Fibroblast of skin of left biceps (primary cell): ENCODE measurements at regions not wholly inside any gene's neighbourhood (a gene's known extent, or its start where the extent isn't known, plus 50 kb on each side); places are given as distances from the start of the nearest gene placed in this dataset.
"Not testable (repeated sequence)": the region's sequence is repeated elsewhere in the genome, so short reads cannot be mapped to it uniquely, and the experiment has no call there.

ENCODE experiments used
- DNase-seq, 2 experiments: peaks; one replicate each; pipeline ENCODE4 v3.0.0-alpha.2; 2013; ENCODE audit warnings: low read depth in 2 of 2

GRCh38 chr6:141251286-141251685 lies 881.4 kb upstream of the GJE1 start:
- DNase-seq, result no peak

- DNase-seq, result no peak
Measured at GRCh38 chr6:141248021-141248799, 884.5 kb upstream of the GJE1 start.

- DNase-seq, result no peak
Measured at GRCh38 chr6:141244366-141244765, 888.4 kb upstream of the GJE1 start.

- no peak for DNase-seq
Measured at GRCh38 chr6:141242957-141243356, 889.8 kb upstream of the GJE1 start.

GRCh38 chr6:141229296-141229695 lies 903.4 kb upstream of the GJE1 start:
- no peak for DNase-seq

- DNase-seq, result no peak
Measured at GRCh38 chr6:141218583-141218982, 914.1 kb upstream of the GJE1 start.

- DNase-seq, result no peak
Measured at GRCh38 chr6:141216726-141217125, 916.0 kb upstream of the GJE1 start.

- DNase-seq, result no peak
Measured at GRCh38 chr6:141212296-141212695, 920.4 kb upstream of the GJE1 start.

GRCh38 chr6:141211845-141212244 lies 920.9 kb upstream of the GJE1 start:
- DNase-seq, result no peak

GRCh38 chr6:141210901-141211300 lies 921.8 kb upstream of the GJE1 start:
- DNase-seq, result no peak

- no peak for DNase-seq
Measured at GRCh38 chr6:141209890-141210289, 922.8 kb upstream of the GJE1 start.

- no peak for DNase-seq
Measured at GRCh38 chr6:141208101-141208500, 924.6 kb upstream of the GJE1 start.

GRCh38 chr6:141203902-141204575 lies 928.7 kb upstream of the GJE1 start:
- no peak for DNase-seq

GRCh38 chr6:141202626-141203025 lies 930.1 kb upstream of the GJE1 start:
- DNase-seq, result peak; percentile 44 to 51

GRCh38 chr6:141199074-141199473 lies 933.7 kb upstream of the GJE1 start:
- DNase-seq, result peak; percentile 37 to 46

GRCh38 chr6:141195251-141195832 lies 937.4 kb upstream of the GJE1 start:
- DNase-seq, result no peak

GRCh38 chr6:141183368-141183767 lies 949.4 kb upstream of the GJE1 start:
- no peak for DNase-seq

- DNase-seq, result not testable (repeated sequence)
Measured at GRCh38 chr6:141175458-141175857, 957.3 kb upstream of the GJE1 start.

- no peak for DNase-seq
Measured at GRCh38 chr6:141174932-141175331, 957.8 kb upstream of the GJE1 start.

- DNase-seq, result no peak
Measured at GRCh38 chr6:141173529-141173928, 959.2 kb upstream of the GJE1 start.

- peak; percentile 90 to 92 for DNase-seq
Measured at GRCh38 chr6:141169419-141169818, 963.3 kb upstream of the GJE1 start.

- DNase-seq, result no peak
Measured at GRCh38 chr6:141167945-141168344, 964.8 kb upstream of the GJE1 start.
